ENCODE measurements at regions not wholly inside any gene's neighbourhood (a gene's known extent, or its start where the extent isn't known, plus 50 kb on each side); places are given as distances from the start of the nearest gene placed in this dataset.

GRCh38 chrX:45264865-45265264 is 64.2 kb upstream of the DIPK2B start:
- intact Hi-C loops (cut with micrococcal nuclease; ENCODE audit: unreplicated experiment): no loop called here

DNA sequence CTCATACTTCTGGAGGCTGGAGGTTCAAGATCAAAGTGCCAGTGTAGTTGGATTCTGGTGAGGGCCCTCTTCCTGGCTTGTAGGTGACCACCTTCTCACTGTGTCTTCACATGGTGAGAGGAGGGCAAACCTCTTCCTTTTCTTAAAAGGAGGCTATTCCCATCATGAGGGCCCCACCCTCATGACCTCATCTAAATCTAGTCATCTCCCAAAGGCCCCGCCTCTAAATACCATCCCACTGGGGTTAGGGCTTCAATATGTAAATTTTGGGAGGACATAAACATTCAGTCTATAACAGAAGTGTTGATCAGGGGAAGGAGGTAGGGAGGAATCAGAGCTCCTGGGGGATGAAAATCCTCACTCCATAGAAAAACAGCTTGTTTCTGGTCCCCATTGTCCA is 60.8 kb upstream of the DIPK2B start:
- intact Hi-C loops (cut with micrococcal nuclease; ENCODE audit: unreplicated experiment): no loop called here
- Histone ChIP-seq H3K9me3 (ENCODE audit: control insufficient read depth, insufficient read depth, low read depth, low read length) (no peaks in the 10 kb centered on the region), H3K4me3 (ENCODE audit: low read depth in 2 of 2, low read length in 2 of 2) (no peak overlapping the region), H3K27me3 (ENCODE audit: control insufficient read depth, insufficient read depth, low read length) (no peaks in the 10 kb centered on the region), H3K36me3 (ENCODE audit: control insufficient read depth, insufficient read depth, low read length) (no peaks in the 10 kb centered on the region), H3K27ac (ENCODE audit: low read length) (no peak overlapping the region), H3K4me1 (ENCODE audit: control insufficient read depth, insufficient read depth, low read length) (no peaks in the 10 kb centered on the region)
- in situ Hi-C loops (cut with HindIII; ENCODE audit: low pct_unique_long_range_greater_than_20kb, low sequenced_read_pairs): no loop called here
- ChIA-PET POLR2A (no interaction called here), CTCF (no interaction called here)
- ATAC-seq (no peak), DNase-seq (ENCODE audit: low read depth, low spot score) (no peak)
- no peak for TF ChIP-seq POLR2AphosphoS5 (IDR thresholded peaks at IDR 0.05; ENCODE audit: low read depth, low read length)
- no peak for TF ChIP-seq TCF7L2 (IDR thresholded peaks at IDR 0.05; ENCODE audit: low read depth, low read length)
- no peak for TF ChIP-seq SIN3A (IDR thresholded peaks at IDR 0.05; ENCODE audit: borderline replicate concordance, insufficient read depth, low read depth, low read length)
- TF ChIP-seq, protein P1, sequence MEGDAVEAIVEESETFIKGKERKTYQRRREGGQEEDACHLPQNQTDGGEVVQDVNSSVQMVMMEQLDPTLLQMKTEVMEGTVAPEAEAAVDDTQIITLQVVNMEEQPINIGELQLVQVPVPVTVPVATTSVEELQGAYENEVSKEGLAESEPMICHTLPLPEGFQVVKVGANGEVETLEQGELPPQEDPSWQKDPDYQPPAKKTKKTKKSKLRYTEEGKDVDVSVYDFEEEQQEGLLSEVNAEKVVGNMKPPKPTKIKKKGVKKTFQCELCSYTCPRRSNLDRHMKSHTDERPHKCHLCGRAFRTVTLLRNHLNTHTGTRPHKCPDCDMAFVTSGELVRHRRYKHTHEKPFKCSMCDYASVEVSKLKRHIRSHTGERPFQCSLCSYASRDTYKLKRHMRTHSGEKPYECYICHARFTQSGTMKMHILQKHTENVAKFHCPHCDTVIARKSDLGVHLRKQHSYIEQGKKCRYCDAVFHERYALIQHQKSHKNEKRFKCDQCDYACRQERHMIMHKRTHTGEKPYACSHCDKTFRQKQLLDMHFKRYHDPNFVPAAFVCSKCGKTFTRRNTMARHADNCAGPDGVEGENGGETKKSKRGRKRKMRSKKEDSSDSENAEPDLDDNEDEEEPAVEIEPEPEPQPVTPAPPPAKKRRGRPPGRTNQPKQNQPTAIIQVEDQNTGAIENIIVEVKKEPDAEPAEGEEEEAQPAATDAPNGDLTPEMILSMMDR (IDR thresholded peaks at IDR 0.05): no peak
- no peak for TF ChIP-seq REST (IDR thresholded peaks at IDR 0.05; ENCODE audit: insufficient read depth in 1 of 2, low read depth in 2 of 2, low read length in 1 of 2)
- BruUV-seq (replicated peaks): no TSS peak

More at GRCh38 chrX:45264865-45265264, 64.2 kb upstream of the DIPK2B start:
- Histone ChIP-seq H3K27ac (ENCODE audit: low read length) (no peak overlapping the region), H3K36me3 (ENCODE audit: control insufficient read depth, insufficient read depth, low read length) (no peaks in the 10 kb centered on the region), H3K4me3 (ENCODE audit: low read depth in 2 of 2, low read length in 2 of 2) (no peak overlapping the region), H3K9me3 (ENCODE audit: control insufficient read depth, insufficient read depth, low read depth, low read length) (no peaks in the 10 kb centered on the region), H3K27me3 (ENCODE audit: control insufficient read depth, insufficient read depth, low read length) (no peaks in the 10 kb centered on the region), H3K4me1 (ENCODE audit: control insufficient read depth, insufficient read depth, low read length) (no peaks in the 10 kb centered on the region)
- CTCF ChIA-PET: no interaction called here
- POLR2A ChIA-PET: no interaction called here
- ATAC-seq: no peak
- no TSS peak for BruUV-seq (replicated peaks)
- no peak for TF ChIP-seq POLR2AphosphoS5 (IDR thresholded peaks at IDR 0.05; ENCODE audit: low read depth, low read length)
- in situ Hi-C loops (cut with HindIII; ENCODE audit: low pct_unique_long_range_greater_than_20kb, low sequenced_read_pairs): no loop called here
- no peak for DNase-seq (ENCODE audit: low read depth, low spot score)

- TF ChIP-seq POLR2AphosphoS5 (IDR thresholded peaks at IDR 0.05; ENCODE audit: low read depth, low read length): no peak
- no peak for TF ChIP-seq REST (IDR thresholded peaks at IDR 0.05; ENCODE audit: insufficient read depth in 1 of 2, low read depth in 2 of 2, low read length in 1 of 2)
- TF ChIP-seq, protein P1 (IDR thresholded peaks at IDR 0.05): no peak
- H3K36me3 ChIP-seq (ENCODE audit: control insufficient read depth, insufficient read depth, low read length): no peaks in the 10 kb centered on the region
- CTCF ChIA-PET: no interaction called here
- no peak overlapping the region for H3K27ac ChIP-seq (ENCODE audit: low read length)
- intact Hi-C loops (cut with micrococcal nuclease; ENCODE audit: unreplicated experiment) (no loop called here), in situ Hi-C loops (cut with HindIII; ENCODE audit: low pct_unique_long_range_greater_than_20kb, low sequenced_read_pairs) (no loop called here)
- no peaks in the 10 kb centered on the region for H3K27me3 ChIP-seq (ENCODE audit: control insufficient read depth, insufficient read depth, low read length)
- no TSS peak for BruUV-seq (replicated peaks)
- H3K4me3 ChIP-seq (ENCODE audit: low read depth in 2 of 2, low read length in 2 of 2): no peak overlapping the region
- DNase-seq (ENCODE audit: low read depth, low spot score) (no peak), ATAC-seq (no peak)
- H3K4me1 ChIP-seq (ENCODE audit: control insufficient read depth, insufficient read depth, low read length): no peaks in the 10 kb centered on the region
- POLR2A ChIA-PET: no interaction called here
- H3K9me3 ChIP-seq (ENCODE audit: control insufficient read depth, insufficient read depth, low read depth, low read length): no peaks in the 10 kb centered on the region
These were observed 60.3 kb upstream of the DIPK2B start for GRCh38 chrX:45261005-45261404.

Data from Panc1 (cell line).